Endothelial cell of umbilical vein (primary cell): ENCODE measurements at regions not wholly inside any gene's neighbourhood (a gene's known extent, or its start where the extent isn't known, plus 50 kb on each side); places are given as distances from the start of the nearest gene placed in this dataset.

Source experiments
- BruUV-seq: library from RNA; stranded (reverse); fragments of 400-500 nt; replicated peaks from 2 replicates; lab custom pipeline; 2021; lab: Mats Ljungman, UMichigan
- CTCF ChIA-PET: fragments of 300-600, 350-600 bp; sonication (Branson Sonifier 250); formaldehyde crosslinking; loops from one replicate; lab custom pipeline; 2021; ENCODE audit warnings: antibody characterized with exemption, inconsistent platforms; lab: Charles Lee
- POLR2A ChIA-PET: fragments of 300-600, 350-600 bp; sonication (Branson Sonifier 250); formaldehyde crosslinking; loops from one replicate; lab custom pipeline; 2021; ENCODE audit warnings: antibody characterized with exemption, inconsistent platforms; lab: Charles Lee
- DNase-seq: peaks from one replicate; pipeline ENCODE4 v3.0.0-alpha.2; 2011; ENCODE audit warnings: low read depth, low spot score
- FAIRE-seq: peaks from 2 replicates; lab custom pipeline; 2011; peaks lifted over from hg19 to GRCh38; lab: Jason Lieb, UNC
- H2AFZ ChIP-seq: 2 replicates; pipeline ENCODE4 v1.6.0; 2012; ENCODE audit warnings: low read depth, low read length, control low read depth, inconsistent platforms
- H3K27ac ChIP-seq: 2 replicates; pipeline ENCODE4 v1.5.1; 2011; ENCODE audit warnings: low read depth, mild to moderate bottlenecking, control low read depth, low read length, moderate library complexity; ENCODE audit not compliant: insufficient read depth
- H3K27me3 ChIP-seq, 2 experiments: 2 replicates each; pipeline versions ENCODE4 v1.6.0 to v1.6.1; 2011; ENCODE audit warnings: low read length in 2 of 2, mixed read lengths in 1 of 2; ENCODE audit not compliant: control insufficient read depth in 2 of 2, insufficient read depth in 2 of 2
- H3K36me3 ChIP-seq, 2 experiments: 2 replicates in 1 of 2; 3 replicates in 1 of 2; pipeline ENCODE4 v1.5.1; 2011; ENCODE audit warnings: low read length in 2 of 2, mild to moderate bottlenecking in 1 of 2, moderate library complexity in 1 of 2; ENCODE audit not compliant: control insufficient read depth in 2 of 2, insufficient read depth in 2 of 2; ENCODE audit errors: extremely low read depth in 1 of 2
- H3K4me1 ChIP-seq: 3 replicates; pipeline ENCODE4 v1.5.1; 2011; ENCODE audit warnings: mild to moderate bottlenecking, low read length; ENCODE audit not compliant: control insufficient read depth, insufficient read depth; ENCODE audit errors: extremely low read depth
- H3K4me2 ChIP-seq: 2 replicates; pipeline ENCODE4 v1.6.1; 2011; ENCODE audit warnings: low read length, control low read depth, mixed read lengths; ENCODE audit not compliant: insufficient read depth
- H3K4me3 ChIP-seq, 3 experiments: fragments of 200-600 bp in 1 of 3; sonication (generic), shearing (Covaris generic) in 1 of 3; replicated peaks in 1 of 3; 2 replicates each; pipeline ENCODE4 v1.5.1; 2011 to 2016; ENCODE audit warnings: control low read depth in 3 of 3, low read length in 3 of 3, mild to moderate bottlenecking in 2 of 3, inconsistent platforms in 1 of 3, low read depth in 1 of 3, moderate library complexity in 1 of 3; ENCODE audit not compliant: insufficient read depth in 1 of 3
- H3K79me2 ChIP-seq: 2 replicates; pipeline ENCODE4 v1.6.0; 2012; ENCODE audit warnings: low read length, inconsistent platforms; ENCODE audit not compliant: control insufficient read depth, insufficient read depth
- H3K9ac ChIP-seq: replicated peaks from 2 replicates; pipeline ENCODE3; 2011; ENCODE audit warnings: low read length, control low read depth; ENCODE audit not compliant: insufficient read depth; ENCODE audit errors: extremely low read depth
- H3K9me1 ChIP-seq: replicated peaks from 3 replicates; pipeline ENCODE4 v1.6.0; 2011; ENCODE audit warnings: mild to moderate bottlenecking, low read length; ENCODE audit not compliant: control insufficient read depth, insufficient read depth; ENCODE audit errors: extremely low read depth
- H3K9me3 ChIP-seq: replicated peaks from 2 replicates; pipeline ENCODE4 v1.5.1; 2012; ENCODE audit warnings: low read length, inconsistent platforms; ENCODE audit not compliant: control insufficient read depth, insufficient read depth
- H4K20me1 ChIP-seq: replicated peaks from 2 replicates; pipeline ENCODE3; 2011; ENCODE audit warnings: mild to moderate bottlenecking, low read length; ENCODE audit not compliant: control insufficient read depth, insufficient read depth; ENCODE audit errors: extremely low read depth
- EZH2 ChIP-seq: IDR thresholded peaks from 2 replicates; pipeline ENCODE4 v1.6.1; 2012; ENCODE audit warnings: borderline replicate concordance, low read depth, mild to moderate bottlenecking, moderate library complexity, low read length, inconsistent platforms; ENCODE audit not compliant: severe bottlenecking
- FOS ChIP-seq: IDR thresholded peaks from 2 replicates; pipeline ENCODE4 v1.6.1; 2011; ENCODE audit warnings: mild to moderate bottlenecking, low read length, moderate library complexity, borderline replicate concordance; ENCODE audit not compliant: insufficient read depth
- JUN ChIP-seq: IDR thresholded peaks from 2 replicates; pipeline ENCODE4 v1.6.1; 2011; ENCODE audit warnings: borderline replicate concordance, low read depth; ENCODE audit not compliant: insufficient read length, insufficient read depth
- MYC ChIP-seq: IDR thresholded peaks from one replicate; pipeline ENCODE4 v1.6.1; 2011; ENCODE audit warnings: mild to moderate bottlenecking, low read depth, low read length
- POLR2A ChIP-seq: IDR thresholded peaks from 2 replicates; pipeline ENCODE4 v1.6.1; 2012; ENCODE audit warnings: low read depth, mild to moderate bottlenecking, control low read depth, low read length
- dilution Hi-C: fragments of 300-500 bp; cut with MboI; formaldehyde crosslinking; loops from one replicate; pipeline ENCODE4 v1.15.0; 2019; ENCODE audit warnings: low sequenced_read_pairs; ENCODE audit not compliant: extremely low pct_ligation_motif_present
- intact Hi-C: fragments of 100-400 bp; cut with micrococcal nuclease; formaldehyde crosslinking; loops from one replicate; pipeline ENCODE4 v1.10.0; 2022
- TF ChIP-seq, protein P1 (sequence below), 2 donors: IDR thresholded peaks; 1 replicate in 1 of 2; 2 replicates in 1 of 2; pipeline ENCODE4 v1.5.1; 2011; ENCODE audit warnings: low read length in 2 of 2, mild to moderate bottlenecking in 2 of 2, moderate library complexity in 2 of 2, control low read depth in 1 of 2, inconsistent platforms in 1 of 2, low read depth in 1 of 2; ENCODE audit not compliant: insufficient read depth in 1 of 2; ENCODE audit errors: extremely low read depth in 1 of 2

DNA sequence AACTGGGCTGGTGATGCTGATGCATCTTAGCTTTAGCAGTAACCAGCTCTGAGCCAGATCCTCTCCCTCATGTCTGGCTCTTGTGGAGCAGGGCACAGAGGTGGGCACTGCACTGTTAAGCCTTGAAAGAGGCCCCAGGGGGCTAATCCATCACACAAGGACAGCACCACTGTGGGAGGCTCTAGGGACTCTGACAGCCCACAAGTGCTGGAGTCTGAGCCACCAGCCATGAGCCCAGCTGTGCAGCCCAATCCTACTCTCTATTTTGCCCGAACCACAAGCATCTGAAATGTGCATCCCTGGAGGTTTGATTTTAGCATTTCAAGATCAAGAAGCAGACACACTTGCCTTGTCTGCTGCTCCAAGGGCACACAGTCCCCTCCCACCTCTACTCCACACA lies 407.1 kb upstream of the TRPC7 start:
- Histone ChIP-seq H4K20me1 (no peaks in the 10 kb centered on the region), H2AFZ (no peak overlapping the region), H3K4me3 (no peak overlapping the region), H3K4me2 (no peak overlapping the region), H3K27me3 (peaks cover 7% of the 10 kb centered on the region in 2 experiments), H3K27ac (no peak overlapping the region), H3K9me3 (no peaks in the 10 kb centered on the region), H3K9ac (no peak overlapping the region), H3K4me1 (no peaks in the 10 kb centered on the region), H3K36me3 (no peaks in the 10 kb centered on the region), H3K9me1 (no peaks in the 10 kb centered on the region), H3K79me2 (no peaks in the 10 kb centered on the region)
- DNase-seq, result no peak
- no TSS peak for BruUV-seq
- FAIRE-seq, result no peak
- CTCF ChIA-PET, result interaction anchor here (0.7 to 1.9 kb wide), 5 partner anchors 86 to 523 kb away, joined by 3 to 8 read pairs (median 3); partner anchors contain the start of gene TRPC7
- POLR2A ChIA-PET, result no interaction called here
- intact Hi-C loops (loop anchor here (5.0 kb wide), 1 partner anchor 135 kb away; no protein-coding TSS in a partner anchor), dilution Hi-C loops (no loop called here)
- TF ChIP-seq EZH2 (no peak), JUN (no peak), FOS (no peak), MYC (no peak), POLR2A (no peak)
- TF ChIP-seq, protein P1, sequence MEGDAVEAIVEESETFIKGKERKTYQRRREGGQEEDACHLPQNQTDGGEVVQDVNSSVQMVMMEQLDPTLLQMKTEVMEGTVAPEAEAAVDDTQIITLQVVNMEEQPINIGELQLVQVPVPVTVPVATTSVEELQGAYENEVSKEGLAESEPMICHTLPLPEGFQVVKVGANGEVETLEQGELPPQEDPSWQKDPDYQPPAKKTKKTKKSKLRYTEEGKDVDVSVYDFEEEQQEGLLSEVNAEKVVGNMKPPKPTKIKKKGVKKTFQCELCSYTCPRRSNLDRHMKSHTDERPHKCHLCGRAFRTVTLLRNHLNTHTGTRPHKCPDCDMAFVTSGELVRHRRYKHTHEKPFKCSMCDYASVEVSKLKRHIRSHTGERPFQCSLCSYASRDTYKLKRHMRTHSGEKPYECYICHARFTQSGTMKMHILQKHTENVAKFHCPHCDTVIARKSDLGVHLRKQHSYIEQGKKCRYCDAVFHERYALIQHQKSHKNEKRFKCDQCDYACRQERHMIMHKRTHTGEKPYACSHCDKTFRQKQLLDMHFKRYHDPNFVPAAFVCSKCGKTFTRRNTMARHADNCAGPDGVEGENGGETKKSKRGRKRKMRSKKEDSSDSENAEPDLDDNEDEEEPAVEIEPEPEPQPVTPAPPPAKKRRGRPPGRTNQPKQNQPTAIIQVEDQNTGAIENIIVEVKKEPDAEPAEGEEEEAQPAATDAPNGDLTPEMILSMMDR (IDR thresholded peaks at IDR 0.05; ENCODE audit: extremely low read depth in 1 of 2, insufficient read depth in 1 of 2, low read depth in 1 of 2, low read length in 2 of 2), result no peak
